Panc1 (cell line): ENCODE measurements at regions not wholly inside any gene's neighbourhood (a gene's known extent, or its start where the extent isn't known, plus 50 kb on each side); places are given as distances from the start of the nearest gene placed in this dataset.

ENCODE experiments used
- ATAC-seq: fragments of 200-7000 bp; cut with Tn5 transposase; 2 replicates; pipeline ENCODE4 v1.9.1; 2020; ENCODE audit warnings: mild to moderate bottlenecking, moderate library complexity
- BruUV-seq: library from RNA; stranded (reverse); fragments of 400-500 nt; replicated peaks from 2 replicates; lab custom pipeline; 2021; lab: Mats Ljungman, UMichigan
- CTCF ChIA-PET: fragments of 300-600 bp; sonication (Branson Sonifier 250); formaldehyde crosslinking; loops from one replicate; lab custom pipeline; 2022; ENCODE audit warnings: antibody characterized with exemption; lab: Charles Lee
- POLR2A ChIA-PET: fragments of 300-600 bp; sonication (Branson Sonifier 250); formaldehyde crosslinking; loops from one replicate; lab custom pipeline; 2022; ENCODE audit warnings: antibody characterized with exemption; lab: Charles Lee
- DNase-seq: peaks from one replicate; pipeline ENCODE4 v3.0.0-alpha.2; 2010; ENCODE audit warnings: low read depth, low spot score
- H3K27ac ChIP-seq: 2 replicates; pipeline ENCODE4 v1.5.1; 2011; ENCODE audit warnings: mild to moderate bottlenecking, low read length, inconsistent platforms
- H3K27me3 ChIP-seq: fragments of 200-500 bp; sonication (Bioruptor generic); 2 replicates; pipeline ENCODE4 v1.6.0; 2014; ENCODE audit warnings: low read length, inconsistent platforms; ENCODE audit not compliant: control insufficient read depth, insufficient read depth
- H3K36me3 ChIP-seq: fragments of 200-500 bp; sonication (Bioruptor generic); 2 replicates; pipeline ENCODE4 v1.5.1; 2014; ENCODE audit warnings: inconsistent platforms, mild to moderate bottlenecking, low read length, moderate library complexity; ENCODE audit not compliant: control insufficient read depth, insufficient read depth
- H3K4me1 ChIP-seq: 2 replicates; pipeline ENCODE4 v1.5.1; 2011; ENCODE audit warnings: inconsistent platforms, mild to moderate bottlenecking, low read length, moderate library complexity; ENCODE audit not compliant: control insufficient read depth, insufficient read depth
- H3K4me3 ChIP-seq, 2 experiments: 2 replicates each; pipeline ENCODE4 v1.5.1; 2011 to 2012; ENCODE audit warnings: low read depth in 2 of 2, low read length in 2 of 2, mild to moderate bottlenecking in 2 of 2, inconsistent platforms in 1 of 2, moderate library complexity in 1 of 2
- H3K9me3 ChIP-seq: fragments of 200-500 bp; sonication (Bioruptor generic); 2 replicates; pipeline ENCODE4 v1.5.1; 2014; ENCODE audit warnings: low read depth, mild to moderate bottlenecking, inconsistent platforms, low read length, moderate library complexity; ENCODE audit not compliant: control insufficient read depth, insufficient read depth
- POLR2AphosphoS5 ChIP-seq: IDR thresholded peaks from 2 replicates; pipeline ENCODE4 v1.6.1; 2012; ENCODE audit warnings: mild to moderate bottlenecking, low read depth, low read length, moderate library complexity
- SIN3A ChIP-seq: IDR thresholded peaks from 2 replicates; pipeline ENCODE4 v1.6.1; 2012; ENCODE audit warnings: low read depth, mild to moderate bottlenecking, low read length, moderate library complexity, borderline replicate concordance; ENCODE audit not compliant: insufficient read depth
- TCF7L2 ChIP-seq: IDR thresholded peaks from 2 replicates; pipeline ENCODE4 v1.6.1; 2011; ENCODE audit warnings: mild to moderate bottlenecking, low read depth, low read length, inconsistent platforms
- in situ Hi-C: cut with HindIII; loops from 2 replicates; pipeline ENCODE4 v1.10.0; 2016; ENCODE audit warnings: low sequenced_read_pairs, low pct_unique_long_range_greater_than_20kb
- intact Hi-C: fragments of 100-400 bp; cut with micrococcal nuclease; formaldehyde crosslinking; loops from one replicate; pipeline ENCODE4 v1.10.0; 2022; ENCODE audit not compliant: unreplicated experiment
- TF ChIP-seq, protein P1 (sequence below): fragments of 450-650 bp; IDR thresholded peaks from 2 replicates; pipeline ENCODE4 v1.5.1; 2017; ENCODE audit warnings: mild to moderate bottlenecking
- TF ChIP-seq, protein P2 (sequence below), 2 experiments: IDR thresholded peaks; 2 replicates each; pipeline ENCODE4 v1.6.1; 2011 to 2012; ENCODE audit warnings: low read depth in 2 of 2, control low read depth in 1 of 2, low read length in 1 of 2, mild to moderate bottlenecking in 1 of 2, moderate library complexity in 1 of 2; ENCODE audit not compliant: insufficient read depth in 1 of 2

DNA sequence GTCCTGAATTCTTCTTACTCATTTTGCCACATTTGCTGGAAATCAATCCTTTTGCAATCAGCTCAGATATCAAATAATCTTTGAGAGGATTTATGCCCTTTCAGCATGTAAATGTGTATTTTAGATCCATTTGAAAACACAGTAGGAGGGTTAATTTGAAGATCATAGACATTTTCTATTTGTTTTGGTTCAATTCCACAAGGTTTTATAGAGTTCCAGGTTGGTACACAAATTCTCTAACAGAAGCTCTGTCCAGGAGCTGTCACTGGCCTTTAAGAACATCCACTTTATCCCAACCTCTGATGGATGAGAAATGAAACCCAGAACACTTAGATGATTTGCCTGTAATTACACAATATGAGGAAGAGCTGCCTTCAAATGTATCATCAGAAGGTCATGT lies 157.3 kb upstream of the CHAC2 start:
- in situ Hi-C loops = no loop called here

DNA sequence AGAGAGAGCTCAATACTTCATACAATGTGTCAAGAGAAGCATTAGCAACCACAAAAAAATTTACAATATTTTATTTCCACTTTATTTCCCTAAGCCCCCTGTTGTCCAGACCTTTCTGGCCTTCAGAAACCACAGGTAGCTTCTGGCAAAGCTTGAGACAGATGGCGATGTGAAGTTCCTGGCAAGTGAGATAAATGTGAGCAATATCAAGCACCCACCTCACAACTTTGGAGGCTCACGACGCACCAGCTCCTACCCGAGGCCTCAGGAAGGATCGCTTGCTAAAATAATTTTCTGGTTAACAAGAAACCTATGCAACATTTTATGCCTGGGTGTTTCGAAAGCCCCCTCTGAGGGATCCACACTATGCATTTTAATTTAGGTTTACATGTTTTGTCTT lies 158.1 kb upstream of the CHAC2 start:
- intact Hi-C loops (no loop called here), in situ Hi-C loops (no loop called here)
- no peaks in the 10 kb centered on the region for H3K9me3 ChIP-seq
- TF ChIP-seq SIN3A (no peak), TCF7L2 (no peak), POLR2AphosphoS5 (no peak)
- TF ChIP-seq, protein P1, sequence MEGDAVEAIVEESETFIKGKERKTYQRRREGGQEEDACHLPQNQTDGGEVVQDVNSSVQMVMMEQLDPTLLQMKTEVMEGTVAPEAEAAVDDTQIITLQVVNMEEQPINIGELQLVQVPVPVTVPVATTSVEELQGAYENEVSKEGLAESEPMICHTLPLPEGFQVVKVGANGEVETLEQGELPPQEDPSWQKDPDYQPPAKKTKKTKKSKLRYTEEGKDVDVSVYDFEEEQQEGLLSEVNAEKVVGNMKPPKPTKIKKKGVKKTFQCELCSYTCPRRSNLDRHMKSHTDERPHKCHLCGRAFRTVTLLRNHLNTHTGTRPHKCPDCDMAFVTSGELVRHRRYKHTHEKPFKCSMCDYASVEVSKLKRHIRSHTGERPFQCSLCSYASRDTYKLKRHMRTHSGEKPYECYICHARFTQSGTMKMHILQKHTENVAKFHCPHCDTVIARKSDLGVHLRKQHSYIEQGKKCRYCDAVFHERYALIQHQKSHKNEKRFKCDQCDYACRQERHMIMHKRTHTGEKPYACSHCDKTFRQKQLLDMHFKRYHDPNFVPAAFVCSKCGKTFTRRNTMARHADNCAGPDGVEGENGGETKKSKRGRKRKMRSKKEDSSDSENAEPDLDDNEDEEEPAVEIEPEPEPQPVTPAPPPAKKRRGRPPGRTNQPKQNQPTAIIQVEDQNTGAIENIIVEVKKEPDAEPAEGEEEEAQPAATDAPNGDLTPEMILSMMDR = no peak
- TF ChIP-seq, protein P2, sequence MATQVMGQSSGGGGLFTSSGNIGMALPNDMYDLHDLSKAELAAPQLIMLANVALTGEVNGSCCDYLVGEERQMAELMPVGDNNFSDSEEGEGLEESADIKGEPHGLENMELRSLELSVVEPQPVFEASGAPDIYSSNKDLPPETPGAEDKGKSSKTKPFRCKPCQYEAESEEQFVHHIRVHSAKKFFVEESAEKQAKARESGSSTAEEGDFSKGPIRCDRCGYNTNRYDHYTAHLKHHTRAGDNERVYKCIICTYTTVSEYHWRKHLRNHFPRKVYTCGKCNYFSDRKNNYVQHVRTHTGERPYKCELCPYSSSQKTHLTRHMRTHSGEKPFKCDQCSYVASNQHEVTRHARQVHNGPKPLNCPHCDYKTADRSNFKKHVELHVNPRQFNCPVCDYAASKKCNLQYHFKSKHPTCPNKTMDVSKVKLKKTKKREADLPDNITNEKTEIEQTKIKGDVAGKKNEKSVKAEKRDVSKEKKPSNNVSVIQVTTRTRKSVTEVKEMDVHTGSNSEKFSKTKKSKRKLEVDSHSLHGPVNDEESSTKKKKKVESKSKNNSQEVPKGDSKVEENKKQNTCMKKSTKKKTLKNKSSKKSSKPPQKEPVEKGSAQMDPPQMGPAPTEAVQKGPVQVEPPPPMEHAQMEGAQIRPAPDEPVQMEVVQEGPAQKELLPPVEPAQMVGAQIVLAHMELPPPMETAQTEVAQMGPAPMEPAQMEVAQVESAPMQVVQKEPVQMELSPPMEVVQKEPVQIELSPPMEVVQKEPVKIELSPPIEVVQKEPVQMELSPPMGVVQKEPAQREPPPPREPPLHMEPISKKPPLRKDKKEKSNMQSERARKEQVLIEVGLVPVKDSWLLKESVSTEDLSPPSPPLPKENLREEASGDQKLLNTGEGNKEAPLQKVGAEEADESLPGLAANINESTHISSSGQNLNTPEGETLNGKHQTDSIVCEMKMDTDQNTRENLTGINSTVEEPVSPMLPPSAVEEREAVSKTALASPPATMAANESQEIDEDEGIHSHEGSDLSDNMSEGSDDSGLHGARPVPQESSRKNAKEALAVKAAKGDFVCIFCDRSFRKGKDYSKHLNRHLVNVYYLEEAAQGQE (IDR thresholded peaks at IDR 0.05; ENCODE audit: insufficient read depth in 1 of 2, low read depth in 2 of 2, low read length in 1 of 2) = no peak
- H3K27ac ChIP-seq = no peak overlapping the region
- ATAC-seq (no peak), DNase-seq (no peak)
- H3K4me3 ChIP-seq = no peak overlapping the region
- no peaks in the 10 kb centered on the region for H3K4me1 ChIP-seq
- BruUV-seq = no TSS peak
- H3K36me3 ChIP-seq = no peaks in the 10 kb centered on the region
- CTCF ChIA-PET = no interaction called here
- POLR2A ChIA-PET = no interaction called here
- no peaks in the 10 kb centered on the region for H3K27me3 ChIP-seq

More for the DNA sequence above, 157.3 kb upstream of the CHAC2 start:
- ATAC-seq = no peak
- Histone ChIP-seq H3K9me3 (no peaks in the 10 kb centered on the region), H3K4me1 (no peaks in the 10 kb centered on the region), H3K36me3 (no peaks in the 10 kb centered on the region), H3K27me3 (no peaks in the 10 kb centered on the region), H3K4me3 (no peak overlapping the region), H3K27ac (no peak overlapping the region)
- TF ChIP-seq, protein P2 (IDR thresholded peaks at IDR 0.05; ENCODE audit: insufficient read depth in 1 of 2, low read depth in 2 of 2, low read length in 1 of 2) = no peak
- TF ChIP-seq SIN3A = no peak
- no peak for TF ChIP-seq TCF7L2
- no peak for TF ChIP-seq POLR2AphosphoS5
- TF ChIP-seq, protein P1 = no peak
- no TSS peak for BruUV-seq
- intact Hi-C loops = no loop called here
- CTCF ChIA-PET = no interaction called here
- POLR2A ChIA-PET = no interaction called here
- no peak for DNase-seq
